ENCODE measurements at regions not wholly inside any gene's neighbourhood (a gene's known extent, or its start where the extent isn't known, plus 50 kb on each side); places are given as distances from the start of the nearest gene placed in this dataset.
A peak's percentile ranks its signal among the peaks of the same experiment; 100 is the strongest.

- peak; percentile 71 for DNase-seq
Measured at GRCh38 chr1:234725177-234726132, 115.5 kb upstream of the IRF2BP2 start.

- peak; percentile 99 for DNase-seq
Measured at GRCh38 chr1:234724516-234725176, 114.7 kb upstream of the IRF2BP2 start.

- peak; percentile 79 for DNase-seq
Measured at GRCh38 chr1:234722904-234723720, 113.1 kb upstream of the IRF2BP2 start.

DNA sequence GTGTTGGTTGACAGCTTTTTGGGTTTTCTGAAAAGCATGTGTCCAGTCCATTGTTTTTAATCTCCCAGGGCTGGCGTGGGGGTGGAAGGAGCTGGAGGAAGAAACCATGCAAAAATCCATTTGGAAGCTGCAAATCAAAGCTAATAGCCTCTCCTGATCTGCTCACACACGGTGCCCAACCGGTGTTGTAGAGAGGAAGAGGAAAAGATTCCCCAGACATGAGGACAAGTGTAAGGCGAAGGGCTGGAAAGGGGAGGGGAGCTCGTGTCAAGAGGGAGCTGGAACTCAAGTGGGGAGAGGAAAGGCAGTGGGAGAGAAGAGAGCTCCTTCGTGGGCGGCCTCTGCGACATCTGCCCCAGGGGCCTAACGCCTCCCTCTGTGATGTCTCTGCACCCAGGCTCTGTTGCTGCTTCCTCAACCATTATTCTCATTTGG lies 112.3 kb upstream of the IRF2BP2 start:
- DNase-seq, result peak; percentile 45

DNA sequence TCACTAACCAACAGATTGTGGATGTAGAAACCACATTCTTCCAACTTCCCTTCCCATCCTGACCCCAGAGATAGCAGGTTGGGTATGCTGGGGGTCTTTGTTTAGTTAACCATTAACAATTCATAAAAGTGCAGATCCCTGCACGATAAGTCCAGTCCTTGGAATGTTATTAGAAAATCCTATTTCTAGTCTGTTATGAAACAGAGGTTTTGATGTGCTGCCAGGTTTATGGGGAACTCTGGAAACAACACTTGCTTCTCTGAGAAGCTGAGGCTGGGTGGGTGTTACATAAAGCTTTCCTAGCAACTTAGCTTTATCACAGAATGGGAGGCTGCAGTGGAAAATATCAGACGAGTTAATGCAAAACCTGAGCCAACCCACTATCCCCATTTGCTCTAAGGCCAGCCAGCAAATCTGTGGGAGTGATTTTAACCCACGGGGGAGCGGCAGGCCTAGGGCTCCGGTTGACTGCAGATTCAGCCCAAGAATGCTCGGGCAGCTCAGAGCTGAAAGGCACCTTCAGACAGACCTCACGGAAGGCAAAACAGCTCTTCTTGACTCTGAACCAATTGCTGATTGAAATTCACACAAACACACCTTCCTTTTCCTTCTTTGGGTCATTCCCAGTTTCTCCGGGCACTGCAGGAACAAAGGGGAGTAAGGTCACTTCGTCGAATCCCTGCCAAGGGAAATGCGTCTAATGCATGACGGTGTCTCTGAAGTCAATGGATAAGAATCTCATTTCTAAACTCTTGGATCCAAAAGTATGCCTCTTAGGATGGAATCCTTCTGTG lies 111.7 kb upstream of the IRF2BP2 start:
- no peak for DNase-seq

GRCh38 chr1:234720709-234721441 lies 110.9 kb upstream of the IRF2BP2 start:
- DNase-seq, result no peak

DNA sequence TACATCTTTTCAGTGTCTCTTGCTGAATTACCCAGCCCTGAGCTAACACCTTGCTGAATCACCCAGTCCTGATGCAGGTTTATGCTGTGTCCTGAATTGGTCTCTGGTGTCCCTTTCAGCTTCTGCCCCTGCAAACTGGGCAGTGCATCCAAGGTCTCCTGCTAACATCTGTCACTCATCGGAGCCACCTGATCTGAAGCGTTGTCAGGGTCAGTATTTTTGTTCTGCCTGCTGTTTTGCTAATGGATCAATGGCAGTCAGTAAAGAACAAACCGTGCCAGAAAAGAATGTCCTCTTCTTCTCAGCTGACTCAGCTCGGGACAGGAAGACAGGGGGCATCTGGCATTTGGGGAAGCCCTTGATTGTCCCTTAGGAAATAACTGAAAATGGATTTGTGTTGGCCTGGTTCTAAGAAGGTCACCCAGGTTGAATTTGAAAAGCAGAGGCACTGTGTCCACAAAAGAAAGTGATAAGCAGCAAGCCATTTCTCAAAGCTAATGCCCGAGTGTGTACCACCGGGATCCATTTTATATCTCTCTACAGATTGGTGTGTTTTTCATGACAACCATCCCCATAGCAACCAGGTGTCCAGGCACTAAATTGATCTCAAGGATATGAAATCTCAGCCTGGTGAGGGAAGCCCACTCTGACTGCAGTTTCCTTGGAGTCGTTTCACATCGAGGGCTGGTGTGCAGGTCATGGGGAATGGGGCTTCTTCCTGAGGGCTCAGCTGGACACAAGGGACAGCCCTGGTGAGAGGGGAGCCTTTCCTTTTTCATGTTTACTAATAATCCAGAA lies 109.7 kb upstream of the IRF2BP2 start:
- DNase-seq, result no peak

DNA sequence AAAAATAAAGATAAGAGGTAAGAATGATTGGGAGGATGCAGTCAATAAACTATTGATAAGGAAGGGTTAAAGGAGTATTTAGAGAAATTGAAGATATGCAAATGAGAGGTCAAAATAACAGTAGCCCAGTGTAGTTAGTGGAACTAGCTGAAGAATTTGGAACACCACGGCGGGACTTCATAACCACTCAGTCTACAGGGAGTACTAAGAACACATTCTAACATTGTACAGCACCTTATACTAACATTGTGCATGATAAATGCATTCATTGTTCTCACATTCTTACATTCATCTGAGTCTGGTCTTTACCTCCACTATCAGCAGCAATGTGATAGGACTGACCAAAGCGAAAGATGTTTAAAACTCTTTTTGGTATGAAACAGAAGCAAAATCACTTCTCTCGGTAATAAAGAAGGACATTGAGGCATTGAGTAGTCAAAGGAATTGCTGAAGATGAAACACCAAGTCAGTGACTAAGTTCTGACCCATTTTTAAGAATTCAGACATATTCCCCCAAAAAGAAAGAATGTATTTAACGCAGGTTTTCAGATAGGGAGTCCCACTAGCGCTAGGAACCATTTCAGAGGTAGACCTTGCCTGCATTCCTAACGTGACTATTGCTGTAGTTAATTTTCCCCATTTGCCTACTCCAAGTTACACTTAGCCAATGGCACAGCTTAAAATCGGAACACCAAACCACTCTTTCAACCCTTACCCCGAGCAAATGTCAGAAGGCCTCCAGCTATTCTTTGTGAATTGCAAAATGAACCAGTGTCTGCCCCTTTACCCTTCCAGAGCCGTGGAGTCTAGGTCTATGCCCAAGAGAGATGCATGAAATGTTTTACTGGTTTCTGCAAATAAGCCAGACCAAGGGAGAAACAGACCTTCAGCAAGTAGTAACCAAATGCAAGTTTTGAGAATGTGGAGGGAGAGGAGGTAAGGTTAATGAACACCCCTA lies 108.8 kb upstream of the IRF2BP2 start:
- DNase-seq, result no peak

- DNase-seq, result peak; percentile 69
Measured at GRCh38 chr1:234716908-234717375, 107.0 kb upstream of the IRF2BP2 start.

- DNase-seq, result no peak
Measured at GRCh38 chr1:234715252-234716014, 105.5 kb upstream of the IRF2BP2 start.

GRCh38 chr1:234713859-234714258 lies 103.9 kb upstream of the IRF2BP2 start:
- DNase-seq, result no peak

GRCh38 chr1:234713440-234713839 lies 103.5 kb upstream of the IRF2BP2 start:
- DNase-seq, result no peak

- no peak for DNase-seq
Measured at GRCh38 chr1:234712891-234713305, 102.9 kb upstream of the IRF2BP2 start.

- DNase-seq, result no peak
Measured at GRCh38 chr1:234710936-234711724, 101.2 kb upstream of the IRF2BP2 start.

- no peak for DNase-seq
Measured at GRCh38 chr1:234710381-234710780, 100.4 kb upstream of the IRF2BP2 start.

DNA sequence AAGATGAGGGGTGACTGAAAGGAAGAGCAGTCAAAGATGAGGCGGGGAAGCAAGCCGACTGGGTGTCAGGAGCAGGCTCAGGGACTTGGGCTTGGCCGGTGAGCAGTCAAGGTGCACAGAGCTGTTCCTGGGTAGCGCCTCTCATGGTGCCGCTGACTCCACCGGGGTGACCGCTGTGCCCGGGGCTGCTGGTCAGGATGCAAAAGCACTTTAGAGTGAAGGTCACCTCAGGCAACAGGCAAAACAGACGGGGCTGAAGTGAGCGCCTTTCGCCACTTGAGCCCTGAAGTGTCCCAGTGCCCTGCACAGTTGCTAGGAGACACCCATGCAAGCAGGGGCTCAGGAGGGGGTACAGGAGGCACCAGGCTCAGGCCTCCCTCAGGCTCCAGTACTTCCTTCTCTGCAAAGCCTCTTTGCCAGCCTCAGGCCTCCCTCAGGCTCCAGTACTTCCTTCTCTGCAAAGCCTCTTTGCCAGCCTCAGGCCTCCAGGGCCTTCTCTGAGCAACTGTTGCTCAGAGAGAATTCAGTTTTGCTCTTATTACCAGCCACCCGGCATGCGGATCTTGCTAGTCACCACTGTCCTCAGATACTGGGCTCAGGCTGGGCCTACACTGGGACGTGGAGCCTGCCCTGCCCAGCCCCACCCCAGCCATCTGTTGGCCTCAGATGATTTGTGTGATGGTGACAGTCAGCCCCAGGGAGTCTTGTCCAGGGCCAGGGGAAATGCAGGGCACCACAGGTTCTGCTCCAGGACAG lies 99.7 kb upstream of the IRF2BP2 start:
- peak; percentile 59 for DNase-seq

Data from NCI-H510A treated with DMSO at 0.1 percent for 48 hours (cell line).